KG1 (cell line): ENCODE measurements at regions not wholly inside any gene's neighbourhood (a gene's known extent, or its start where the extent isn't known, plus 50 kb on each side); places are given as distances from the start of the nearest gene placed in this dataset.

Source experiments
- DNase-seq: peaks from one replicate; lab custom pipeline; 2025; lab: John Stamatoyannopoulos, UW

DNA sequence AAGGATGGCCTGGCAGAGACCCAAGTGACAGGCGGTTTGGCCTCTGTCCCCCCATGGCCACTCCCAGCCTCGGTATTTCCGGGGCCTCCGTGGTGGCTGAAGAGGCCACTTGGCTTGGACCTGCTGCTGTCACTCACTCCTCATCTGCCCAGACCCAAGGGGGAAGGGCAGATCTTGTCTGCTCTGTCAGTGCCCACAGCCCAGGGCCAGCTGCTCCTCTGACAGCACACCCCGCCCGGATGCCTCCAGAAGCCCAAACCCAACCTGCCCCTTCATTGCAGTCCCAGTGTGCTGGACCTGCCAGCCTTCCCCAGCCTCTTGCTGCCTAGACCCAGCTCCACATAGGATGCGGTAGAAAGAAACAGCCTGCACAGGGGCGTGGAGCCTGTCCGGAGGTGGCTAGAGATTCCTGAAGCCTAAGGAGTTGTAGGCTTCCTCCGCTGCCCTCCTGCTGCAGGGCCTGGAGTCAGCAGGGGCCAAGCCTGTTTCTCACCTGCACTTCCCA is 52.0 kb downstream of the MAGEF1 start:
- no peak for DNase-seq

DNA sequence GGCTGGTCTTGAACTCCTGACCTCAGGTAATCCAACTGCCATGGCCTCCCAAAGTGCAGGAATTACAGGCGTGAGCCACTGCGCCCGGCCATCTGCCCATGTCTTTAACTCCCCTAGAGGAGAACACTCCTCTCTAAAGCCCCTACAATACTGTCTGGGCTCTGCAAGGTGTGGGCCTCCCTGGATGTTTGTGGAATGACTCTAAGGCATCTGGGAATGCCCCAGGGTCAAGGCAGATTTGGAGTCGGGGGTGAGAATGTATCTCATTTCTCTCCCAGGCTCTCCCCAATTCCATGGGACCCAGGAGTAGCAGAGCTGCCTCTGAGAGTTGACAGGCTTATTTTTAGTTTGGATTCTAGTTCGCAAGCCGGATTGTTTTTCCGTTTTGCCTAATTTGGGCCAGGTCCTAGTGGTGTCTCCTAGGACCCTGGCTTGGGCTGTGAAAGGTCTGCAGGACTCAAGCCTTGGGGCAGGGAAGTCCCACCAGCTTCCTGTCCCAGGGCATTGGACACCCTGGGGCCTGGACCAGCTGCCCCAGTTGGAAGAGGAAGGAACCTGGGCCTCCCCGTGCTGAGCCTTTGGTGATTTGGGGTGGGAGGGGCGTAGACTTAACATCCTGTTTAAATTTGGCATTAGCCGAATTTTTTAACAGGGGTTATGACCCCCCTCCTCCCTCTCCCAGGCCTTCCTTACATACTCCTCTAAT is 53.5 kb downstream of the MAGEF1 start:
- DNase-seq: no peak

DNA sequence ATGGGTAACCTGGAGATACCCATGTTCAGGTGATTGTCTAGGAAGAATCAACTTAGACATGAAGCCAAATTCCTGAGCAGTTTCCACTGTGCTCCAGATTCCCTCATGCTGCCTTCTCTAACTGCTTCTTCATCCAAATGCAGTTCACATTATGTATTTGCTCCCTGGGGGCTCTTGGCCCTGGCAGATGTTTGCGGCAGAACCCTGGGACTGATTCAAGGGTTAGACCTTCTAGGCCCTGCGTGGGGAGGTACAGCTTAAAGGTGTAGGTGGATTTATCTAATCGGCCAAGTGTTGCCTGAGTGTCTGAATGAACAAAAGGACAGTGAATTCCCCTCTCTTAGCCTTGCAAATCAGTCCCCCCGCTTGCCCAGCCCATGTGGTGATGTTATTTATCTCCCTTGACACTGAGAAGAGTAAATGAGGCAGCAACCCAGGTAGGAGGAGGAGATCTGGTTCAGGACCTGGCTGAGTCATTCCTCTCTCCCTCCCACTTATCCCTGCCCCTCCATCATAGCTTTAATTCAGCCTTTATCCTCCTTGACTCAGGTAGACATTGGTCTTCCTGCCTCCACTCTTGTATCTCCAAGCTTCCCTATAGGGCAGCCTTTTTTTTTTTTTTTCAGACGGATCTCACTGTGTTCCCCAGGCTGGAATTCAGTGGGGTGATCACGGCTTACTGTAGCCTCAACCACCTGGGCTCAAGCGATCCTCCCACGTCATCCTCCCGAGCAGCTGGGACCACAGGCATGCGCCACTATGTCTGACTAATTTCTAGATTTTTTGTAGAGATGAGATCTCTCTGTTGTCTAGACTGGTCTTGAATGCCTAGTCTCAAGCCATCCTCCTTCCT is 54.8 kb downstream of the MAGEF1 start:
- no peak for DNase-seq

DNA sequence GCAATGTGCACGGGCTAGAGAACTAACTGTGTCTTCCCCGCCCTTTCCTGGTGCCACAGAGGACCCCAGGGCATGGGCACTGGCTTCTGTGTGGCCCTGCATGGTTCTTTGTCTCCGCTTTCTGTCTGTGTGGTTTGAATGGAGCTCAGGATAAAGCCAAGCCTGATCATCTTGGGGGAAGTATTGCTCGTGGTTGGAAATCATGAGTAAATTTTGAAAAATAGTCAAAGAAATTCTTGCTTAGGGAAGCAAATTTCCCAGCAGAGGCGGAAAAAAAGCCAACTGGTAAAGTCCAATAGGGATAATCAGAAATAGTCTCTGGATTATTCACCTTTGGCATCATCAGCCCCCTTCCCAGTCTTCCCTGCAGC is 55.4 kb downstream of the MAGEF1 start:
- no peak for DNase-seq

DNA sequence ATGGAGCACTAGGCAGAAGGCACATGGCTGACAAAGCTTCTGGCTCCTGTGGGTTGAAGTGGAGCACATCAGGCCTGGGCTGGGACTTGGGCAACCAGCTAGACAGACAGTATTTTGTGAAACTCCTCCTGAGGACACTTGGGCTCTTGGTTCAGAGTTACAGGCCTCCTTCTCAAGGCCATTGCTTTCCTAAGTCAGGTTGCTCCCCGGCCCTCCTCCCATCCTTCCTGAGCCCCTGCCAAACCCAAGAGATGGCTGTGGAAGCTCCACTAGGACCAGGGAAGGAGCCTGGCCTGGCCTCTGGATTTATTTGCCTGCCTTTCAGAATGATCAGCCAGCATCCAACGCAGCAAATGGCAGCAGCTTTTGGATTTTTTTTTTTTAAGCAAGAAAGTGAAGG is 56.3 kb downstream of the MAGEF1 start:
- DNase-seq: no peak

DNA sequence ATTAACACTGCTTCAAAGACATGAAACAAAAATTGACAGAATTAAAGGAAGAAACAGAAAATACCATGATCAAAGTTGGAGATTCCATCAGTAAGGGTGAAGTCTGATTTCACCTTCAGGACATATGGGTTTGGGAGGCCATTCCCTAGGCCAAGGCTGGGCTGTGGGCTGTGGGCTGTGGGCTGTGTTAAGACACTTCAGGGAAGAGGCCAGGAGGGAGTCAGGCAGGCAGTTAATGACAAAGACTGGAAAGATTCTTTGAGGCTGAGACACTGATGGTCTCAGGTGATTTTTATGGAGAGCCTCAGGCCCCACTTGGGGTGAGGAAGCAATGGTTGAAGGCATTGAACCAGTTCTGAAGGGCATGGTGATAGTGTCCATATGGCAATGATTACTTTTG is 57.5 kb downstream of the MAGEF1 start:
- DNase-seq: no peak

DNA sequence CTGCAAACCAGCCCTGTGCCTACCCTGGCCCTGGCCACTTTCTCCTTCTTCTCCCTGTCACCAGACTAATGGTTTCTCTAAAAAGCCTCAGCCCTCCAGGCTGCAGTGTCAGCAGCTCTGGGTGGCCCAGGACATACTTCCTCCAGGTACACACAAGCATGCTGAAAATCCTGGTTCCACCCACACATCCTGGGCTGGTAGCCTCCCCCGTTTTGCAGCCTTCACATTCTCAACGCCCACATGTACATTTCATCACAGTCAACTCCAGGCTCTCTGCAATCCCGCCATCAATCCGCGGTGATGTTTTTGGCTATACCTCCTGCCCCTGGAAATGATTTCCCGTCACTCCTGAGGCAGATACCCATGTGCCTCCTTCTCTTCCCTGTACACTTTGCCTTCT is 59.4 kb downstream of the MAGEF1 start:
- DNase-seq: no peak

DNA sequence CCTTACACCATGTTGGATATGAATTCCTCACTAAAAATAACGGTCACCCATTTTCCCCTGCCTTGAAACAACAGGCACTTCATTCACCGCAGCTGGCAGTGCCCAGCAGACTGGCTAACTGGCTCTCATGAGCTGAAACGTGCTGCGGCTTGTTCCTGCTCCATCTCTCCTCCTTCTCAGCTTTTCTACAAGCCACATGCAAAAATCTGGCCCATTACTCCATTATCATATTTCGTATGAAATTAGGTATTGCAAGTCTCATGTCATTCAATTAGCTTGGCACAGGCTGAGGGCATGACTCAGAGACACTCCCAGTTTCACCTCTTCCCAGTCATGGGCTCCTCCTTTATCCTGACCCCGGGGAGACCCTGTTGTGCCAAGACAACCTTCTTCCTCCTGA is 60.0 kb downstream of the MAGEF1 start:
- no peak for DNase-seq

DNA sequence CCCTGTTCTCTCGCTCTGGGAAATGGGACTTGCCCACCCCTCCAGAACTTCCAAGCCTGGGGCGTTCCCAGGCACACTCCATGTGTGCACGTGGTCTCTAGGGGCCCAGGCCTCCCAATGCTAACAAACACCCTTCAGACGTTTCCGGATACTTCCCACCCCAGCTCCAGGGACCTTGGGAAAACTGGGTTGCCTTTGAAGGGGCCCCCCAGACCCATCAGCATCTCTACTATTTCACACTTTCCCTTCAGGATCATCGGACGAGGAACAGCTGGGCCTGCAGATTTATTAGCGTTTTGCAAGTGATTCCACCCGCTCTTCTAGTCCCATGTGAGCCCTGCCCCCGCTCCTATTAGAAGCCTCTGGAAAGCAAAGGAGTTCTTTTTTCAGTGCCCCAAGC is 63.2 kb downstream of the MAGEF1 start:
- no peak for DNase-seq

DNA sequence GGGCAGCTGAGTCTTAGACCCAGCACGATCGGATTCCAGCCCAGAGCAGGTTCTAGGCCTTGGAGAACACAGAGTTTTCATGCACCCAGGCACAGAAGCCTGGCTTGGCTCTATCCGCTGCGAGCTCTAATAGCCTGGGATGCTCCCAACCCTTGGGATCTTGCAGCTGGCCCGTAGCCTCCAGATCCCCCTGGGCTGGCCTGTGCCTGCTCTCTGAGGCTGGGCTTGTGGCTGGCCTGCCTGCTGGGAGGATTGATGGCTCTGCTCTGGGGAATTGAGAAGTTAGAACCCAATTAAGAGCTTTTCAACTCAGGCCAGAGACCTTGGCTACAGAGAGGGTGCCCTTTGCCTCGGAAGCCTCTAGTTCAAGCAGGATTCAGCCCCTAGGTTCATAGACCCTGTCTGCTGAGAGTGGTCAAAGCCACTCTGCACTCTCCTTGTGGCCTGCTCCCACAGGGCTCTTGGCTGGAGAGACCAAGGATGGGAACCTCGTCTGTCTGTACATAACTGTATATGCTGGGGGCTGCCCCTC is 64.4 kb downstream of the MAGEF1 start:
- no peak for DNase-seq

DNA sequence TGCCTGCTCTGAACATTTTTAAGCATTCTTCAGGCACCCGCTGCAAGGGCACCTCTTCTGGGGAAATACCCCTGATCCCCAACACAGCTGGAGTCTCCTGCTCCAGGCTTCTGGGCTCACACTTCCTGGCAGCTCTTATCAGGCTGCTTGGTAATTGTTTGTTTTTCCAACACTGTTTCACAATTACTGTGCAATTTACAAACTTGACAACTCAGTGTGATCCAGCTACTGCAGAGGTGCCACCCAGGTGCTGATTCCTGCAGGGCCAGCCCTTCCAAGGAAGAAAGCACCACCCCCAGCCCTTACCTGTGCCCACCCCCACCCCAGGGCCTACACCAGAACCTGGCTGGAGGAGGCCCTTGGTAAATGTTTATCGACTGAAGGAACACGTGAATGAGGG is 66.5 kb downstream of the MAGEF1 start:
- DNase-seq: no peak

DNA sequence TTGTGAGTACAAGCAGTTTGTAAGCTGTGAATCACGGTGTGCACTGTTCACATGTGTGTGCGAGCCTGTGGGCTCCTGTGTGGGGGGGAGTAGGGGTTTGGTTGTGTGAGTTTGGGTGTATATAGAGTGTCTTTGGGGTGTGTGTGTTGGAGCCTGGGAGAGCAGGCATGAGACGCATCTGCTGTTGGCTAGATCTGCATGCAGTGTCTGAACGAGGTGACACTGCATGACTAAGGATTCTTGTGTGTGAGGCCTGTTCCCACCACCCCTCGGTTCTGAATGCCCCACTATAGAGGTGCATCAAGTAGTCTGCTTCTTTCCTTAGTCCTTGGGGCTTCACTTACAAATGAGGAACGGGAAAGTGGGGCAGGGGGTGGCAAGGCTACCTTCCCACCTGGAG is 68.4 kb downstream of the MAGEF1 start:
- DNase-seq: no peak

DNA sequence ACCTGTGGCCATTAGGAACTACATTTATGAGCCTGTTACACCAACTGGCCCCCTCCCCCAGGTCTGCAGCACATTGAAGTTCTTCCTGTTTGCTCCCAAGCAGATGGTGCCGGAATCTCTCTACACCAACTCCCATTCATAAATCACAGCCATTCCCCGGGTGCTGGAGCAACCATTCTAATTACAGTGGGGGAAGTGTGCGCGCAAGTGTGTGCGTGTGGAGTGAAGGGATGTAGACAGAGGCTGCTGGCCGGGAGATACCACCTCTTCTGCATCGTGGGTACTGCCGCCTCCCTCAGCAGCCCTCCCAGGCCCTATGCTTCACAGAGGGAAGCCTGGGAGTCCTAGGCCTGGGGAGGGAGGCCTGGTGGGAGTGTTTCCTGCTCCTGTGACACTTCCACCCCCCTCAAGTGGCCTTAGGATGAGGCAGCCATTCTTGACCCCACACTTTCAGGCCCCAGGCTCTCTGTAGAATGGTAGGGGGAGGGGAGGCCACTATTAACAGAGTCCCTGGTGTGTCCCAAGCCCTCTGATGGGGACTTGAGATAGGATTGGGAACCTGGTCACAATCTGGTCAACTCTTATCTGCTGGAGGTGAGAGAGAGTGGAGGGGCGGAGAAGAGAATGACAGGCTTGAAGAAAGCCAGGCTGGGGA is 69.1 kb downstream of the MAGEF1 start:
- no peak for DNase-seq

DNA sequence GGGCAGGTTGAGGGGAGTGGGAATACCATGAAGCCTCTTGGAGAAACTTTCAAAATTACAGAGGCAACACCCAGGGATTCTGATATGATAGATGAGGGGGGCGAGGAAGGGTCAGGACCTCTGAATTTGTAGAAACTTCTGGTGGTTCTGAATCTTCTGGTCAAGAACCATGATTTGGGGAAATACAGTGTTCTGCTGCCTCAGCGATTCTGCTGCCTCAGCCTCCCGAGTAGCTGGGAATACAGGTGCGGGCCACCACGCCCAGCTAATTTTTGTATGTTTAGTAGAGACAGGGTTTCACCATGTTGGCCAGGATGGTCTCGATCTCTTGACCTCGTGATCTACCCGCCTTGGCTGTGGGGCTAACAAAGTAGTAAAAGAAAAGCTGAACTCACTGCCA is 70.4 kb downstream of the MAGEF1 start:
- DNase-seq: no peak

DNA sequence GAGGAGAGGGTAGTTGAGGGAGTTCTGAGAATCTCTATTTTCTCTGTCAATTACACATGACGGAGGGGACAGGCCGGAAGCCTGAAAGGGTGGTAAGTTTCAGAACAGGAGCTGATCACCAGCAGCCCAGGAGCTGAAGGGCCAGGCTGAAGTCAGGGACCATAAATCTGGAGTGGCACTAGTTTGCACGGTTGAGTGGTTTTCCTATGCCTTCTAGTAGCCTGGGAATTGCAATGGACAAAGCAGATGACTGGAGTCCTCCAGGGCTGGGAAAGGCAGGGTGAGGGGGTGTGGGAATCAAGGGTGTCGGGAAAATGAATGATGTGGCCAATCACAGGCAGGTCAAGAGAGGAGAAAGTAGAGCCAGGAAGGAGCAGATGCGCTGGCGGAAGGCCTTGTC is 72.5 kb downstream of the MAGEF1 start:
- no peak for DNase-seq

DNA sequence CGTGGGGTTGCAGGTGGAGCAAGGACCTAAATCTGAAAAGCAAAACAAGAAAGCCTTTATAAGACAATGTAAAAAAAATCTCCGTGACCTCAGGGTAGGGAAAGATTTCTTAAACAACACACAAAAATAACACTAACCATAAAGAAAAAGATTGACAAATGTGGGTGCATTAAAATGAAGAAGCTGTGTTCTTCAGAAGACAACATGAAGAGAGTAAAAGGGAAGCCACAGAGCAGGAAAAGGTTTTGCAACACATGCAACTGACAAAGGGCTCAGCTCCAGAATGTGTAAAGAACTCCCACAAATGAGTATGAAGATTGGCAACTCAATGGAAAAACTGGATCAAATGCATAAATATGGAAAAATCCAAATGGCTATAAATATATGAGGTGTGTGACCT is 74.2 kb downstream of the MAGEF1 start:
- peak; percentile 51 for DNase-seq

DNA sequence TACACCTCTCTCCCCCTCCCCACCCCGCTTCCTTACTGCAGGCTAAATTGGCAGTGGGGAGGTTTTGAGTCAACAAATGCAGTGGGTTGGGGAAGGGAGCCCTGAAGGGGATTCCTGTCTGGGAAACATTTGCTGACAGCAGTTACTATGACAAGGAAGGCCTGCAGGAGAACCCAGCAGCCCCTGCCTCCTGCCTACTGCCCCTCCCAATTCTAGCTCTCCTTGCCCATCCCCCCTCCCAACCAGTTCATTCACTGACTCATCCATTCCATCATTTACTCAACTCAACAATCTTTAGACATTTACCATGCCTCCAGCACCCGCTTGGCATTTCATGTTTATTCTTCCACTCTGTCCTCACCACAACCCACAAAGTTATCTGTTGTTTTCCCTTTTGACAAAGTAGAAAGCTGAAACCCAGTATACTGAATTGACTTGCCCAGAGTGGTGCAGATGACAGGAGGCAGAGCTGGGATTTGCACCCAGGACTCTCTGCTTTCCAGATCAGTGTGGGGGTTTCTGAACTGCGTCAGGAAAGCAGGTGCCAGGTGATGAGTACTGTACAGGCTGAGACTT is 75.0 kb downstream of the MAGEF1 start:
- DNase-seq: no peak

DNA sequence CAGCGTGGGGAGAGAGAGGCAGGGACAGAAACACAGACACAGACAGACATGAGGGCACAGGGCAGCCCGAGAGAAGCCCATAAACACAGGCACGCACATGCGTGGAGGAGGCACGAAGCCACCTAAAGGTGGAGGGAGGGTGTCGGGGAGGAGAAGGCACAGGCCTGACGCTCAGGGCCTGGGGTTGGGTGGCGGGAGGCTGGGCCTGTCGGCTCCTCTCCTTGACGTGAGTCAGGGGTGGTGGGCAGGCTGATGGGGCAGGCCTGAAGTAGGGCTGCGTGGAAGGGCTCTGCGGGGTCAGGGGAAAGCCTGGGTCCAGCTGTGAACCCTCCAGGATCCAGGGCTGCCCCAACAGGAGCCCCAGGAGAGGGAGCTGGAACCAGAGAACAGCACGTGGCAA is 74.2 kb downstream of the EPHB3 start:
- DNase-seq: no peak

DNA sequence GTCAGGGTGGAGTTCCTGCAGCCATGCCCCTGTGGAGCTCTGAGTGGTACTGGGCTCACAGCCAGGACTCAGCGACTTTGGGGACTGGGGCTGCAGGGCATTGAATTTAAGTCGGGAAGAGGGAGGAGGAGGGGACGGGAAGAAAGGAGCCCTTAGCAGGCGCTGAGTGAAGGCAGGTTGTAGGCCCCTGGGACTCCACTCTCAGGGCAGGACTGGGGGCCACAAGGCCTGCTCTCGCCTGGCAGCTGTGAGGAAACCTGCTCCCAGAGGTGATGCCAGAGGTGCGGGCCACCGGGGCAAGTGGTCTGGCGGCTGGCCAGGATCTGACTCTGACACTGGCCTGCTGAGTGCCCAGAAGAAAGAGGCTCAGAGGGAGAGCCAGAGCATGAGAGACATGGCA is 73.5 kb downstream of the EPHB3 start:
- no peak for DNase-seq

DNA sequence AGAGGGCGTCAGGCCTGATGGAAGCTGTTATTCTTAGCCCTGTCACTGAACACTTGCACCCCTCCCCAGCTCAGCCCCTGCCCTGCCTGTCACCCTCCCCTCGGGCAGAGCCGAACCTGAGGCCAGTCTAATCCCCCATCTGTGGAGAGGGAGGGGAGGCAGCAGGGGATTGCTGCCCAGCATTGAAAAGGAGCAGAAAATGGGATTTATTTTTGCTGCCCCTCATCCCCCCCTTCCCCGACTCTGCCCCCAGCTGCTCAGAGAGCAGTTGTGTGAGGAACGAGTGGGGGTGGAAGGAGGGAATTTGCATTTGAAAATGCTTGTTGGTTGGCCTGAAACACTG is 71.6 kb downstream of the EPHB3 start:
- DNase-seq: no peak

DNA sequence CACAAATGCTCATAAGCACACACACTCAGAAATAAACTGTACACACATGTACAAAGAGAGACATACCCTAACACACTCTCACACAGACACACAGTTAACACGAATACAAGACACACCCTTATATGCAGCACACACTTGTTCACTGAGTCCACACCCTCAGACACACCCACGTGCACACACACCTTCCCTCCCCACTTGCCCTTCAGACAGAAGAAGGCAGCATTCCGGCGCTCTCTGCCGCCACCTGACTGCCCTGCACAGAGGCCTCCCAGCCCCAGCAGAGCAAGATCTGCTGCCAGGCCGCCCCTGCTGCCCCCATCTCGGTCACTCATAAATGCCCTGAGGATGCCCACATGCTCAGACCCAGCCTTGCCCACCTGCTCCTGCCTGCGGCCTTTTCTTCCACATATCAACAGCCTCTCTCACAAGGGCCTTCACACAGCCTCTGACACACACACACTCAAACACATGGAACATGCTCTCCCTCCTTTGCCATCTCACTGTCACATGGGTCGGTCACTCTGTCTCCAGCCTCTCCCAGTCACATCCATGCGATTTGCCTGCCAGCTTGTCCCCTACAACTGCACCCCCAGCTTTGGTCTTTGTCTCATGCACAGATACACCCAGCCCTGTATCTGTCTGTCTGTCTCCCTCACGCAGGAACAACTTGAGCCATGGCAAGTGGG is 71.1 kb downstream of the EPHB3 start:
- DNase-seq: no peak
